ENCODE measurements at regions not wholly inside any gene's neighbourhood (a gene's known extent, or its start where the extent isn't known, plus 50 kb on each side); places are given as distances from the start of the nearest gene placed in this dataset.
"Not testable (repeated sequence)": the region's sequence is repeated elsewhere in the genome, so short reads cannot be mapped to it uniquely, and the experiment has no call there.

GRCh38 chr4:30511751-30512150 is 208.4 kb upstream of the PCDH7 start:
- ATAC-seq (ENCODE audit: low read depth in 2 of 2) (no peak), DNase-seq (no peak)
- Mint-ChIP-seq H3K27me3 (no peaks in the 10 kb centered on the region), H3K36me3 (no peaks in the 10 kb centered on the region), H3K4me1 (no peaks in the 10 kb centered on the region), H3K9me3 (peaks cover 0 to 2% (median 0%) of the 10 kb centered on the region in 7 donors), H3K4me3 (no peak overlapping the region), H3K27ac (no peak overlapping the region)

GRCh38 chr4:30518211-30518610 is 202.0 kb upstream of the PCDH7 start:
- H3K27ac Mint-ChIP-seq: no peak overlapping the region
- no peaks in the 10 kb centered on the region for H3K27me3 Mint-ChIP-seq
- DNase-seq (no peak), ATAC-seq (ENCODE audit: low read depth in 2 of 2) (no peak)
- H3K36me3 Mint-ChIP-seq: no peaks in the 10 kb centered on the region
- no peaks in the 10 kb centered on the region for H3K4me1 Mint-ChIP-seq
- no peak overlapping the region for H3K4me3 Mint-ChIP-seq
- peaks cover 0 to 10% (median 4%) of the 10 kb centered on the region in 7 donors for H3K9me3 Mint-ChIP-seq

- no peak overlapping the region for H3K4me3 Mint-ChIP-seq
- ATAC-seq (ENCODE audit: low read depth in 2 of 2): no peak
- H3K9me3 Mint-ChIP-seq: peaks cover 0 to 12% (median 0%) of the 10 kb centered on the region in 7 donors
- H3K27me3 Mint-ChIP-seq: no peaks in the 10 kb centered on the region
- no peak for DNase-seq
- H3K27ac Mint-ChIP-seq: no peak overlapping the region
- H3K36me3 Mint-ChIP-seq: no peaks in the 10 kb centered on the region
- H3K4me1 Mint-ChIP-seq: no peaks in the 10 kb centered on the region
These were observed 194.4 kb upstream of the PCDH7 start for GRCh38 chr4:30525662-30526315.

- Mint-ChIP-seq H3K36me3 (no peaks in the 10 kb centered on the region), H3K4me1 (no peaks in the 10 kb centered on the region), H3K27me3 (no peaks in the 10 kb centered on the region), H3K27ac (no peak overlapping the region), H3K9me3 (peaks cover 0 to 13% (median 4%) of the 10 kb centered on the region in 7 donors), H3K4me3 (no peak overlapping the region)
- DNase-seq: no peak
- ATAC-seq (ENCODE audit: low read depth in 2 of 2): no peak
These were observed 184.9 kb upstream of the PCDH7 start for GRCh38 chr4:30535255-30535654.

GRCh38 chr4:30536231-30536630 is 183.9 kb upstream of the PCDH7 start:
- no peak for ATAC-seq (ENCODE audit: low read depth in 2 of 2)
- Mint-ChIP-seq H3K27ac (no peak overlapping the region), H3K9me3 (peaks cover 0 to 14% (median 4%) of the 10 kb centered on the region in 7 donors), H3K36me3 (no peaks in the 10 kb centered on the region), H3K27me3 (no peaks in the 10 kb centered on the region), H3K4me1 (no peaks in the 10 kb centered on the region), H3K4me3 (no peak overlapping the region)
- DNase-seq: no peak

- Mint-ChIP-seq H3K9me3 (peaks cover 0 to 14% (median 4%) of the 10 kb centered on the region in 7 donors), H3K27ac (no peak overlapping the region), H3K4me3 (no peak overlapping the region), H3K4me1 (no peaks in the 10 kb centered on the region), H3K27me3 (no peaks in the 10 kb centered on the region), H3K36me3 (no peaks in the 10 kb centered on the region)
- ATAC-seq (ENCODE audit: low read depth in 2 of 2): no peak
- DNase-seq: no peak
These were observed 182.7 kb upstream of the PCDH7 start for GRCh38 chr4:30537456-30537855.

- Mint-ChIP-seq H3K9me3 (peaks cover 0 to 14% (median 4%) of the 10 kb centered on the region in 7 donors), H3K4me1 (no peaks in the 10 kb centered on the region), H3K27me3 (no peaks in the 10 kb centered on the region), H3K4me3 (no peak overlapping the region), H3K36me3 (no peaks in the 10 kb centered on the region), H3K27ac (no peak overlapping the region)
- DNase-seq: no peak
- no peak for ATAC-seq (ENCODE audit: low read depth in 2 of 2)
These were observed 181.4 kb upstream of the PCDH7 start for GRCh38 chr4:30538794-30539193.

GRCh38 chr4:30543057-30543456 is 177.1 kb upstream of the PCDH7 start:
- no peak for ATAC-seq (ENCODE audit: low read depth in 2 of 2)
- Mint-ChIP-seq H3K4me1 (no peaks in the 10 kb centered on the region), H3K9me3 (peaks cover 0 to 9% (median 6%) of the 10 kb centered on the region in 7 donors), H3K27ac (no peak overlapping the region), H3K4me3 (no peak overlapping the region), H3K36me3 (no peaks in the 10 kb centered on the region), H3K27me3 (no peaks in the 10 kb centered on the region)
- DNase-seq: no peak

- DNase-seq (no peak), ATAC-seq (ENCODE audit: low read depth in 2 of 2) (no peak)
- H3K4me1 Mint-ChIP-seq: no peaks in the 10 kb centered on the region
- peaks cover 0 to 12% (median 5%) of the 10 kb centered on the region in 7 donors for H3K9me3 Mint-ChIP-seq
- no peaks in the 10 kb centered on the region for H3K36me3 Mint-ChIP-seq
- no peaks in the 10 kb centered on the region for H3K27me3 Mint-ChIP-seq
- no peak overlapping the region for H3K4me3 Mint-ChIP-seq
- no peak overlapping the region for H3K27ac Mint-ChIP-seq
These were observed 167.0 kb upstream of the PCDH7 start for GRCh38 chr4:30553151-30553550.

- H3K4me1 Mint-ChIP-seq: no peaks in the 10 kb centered on the region
- no peak overlapping the region for H3K4me3 Mint-ChIP-seq
- no peak for DNase-seq
- H3K27ac Mint-ChIP-seq: no peak overlapping the region
- no peaks in the 10 kb centered on the region for H3K27me3 Mint-ChIP-seq
- H3K9me3 Mint-ChIP-seq: peaks cover 0 to 12% (median 5%) of the 10 kb centered on the region in 7 donors
- no peaks in the 10 kb centered on the region for H3K36me3 Mint-ChIP-seq
- no peak for ATAC-seq (ENCODE audit: low read depth in 2 of 2)
These were observed 166.5 kb upstream of the PCDH7 start for GRCh38 chr4:30553706-30554105.

GRCh38 chr4:30555775-30556174 is 164.4 kb upstream of the PCDH7 start:
- Mint-ChIP-seq H3K27me3 (no peaks in the 10 kb centered on the region), H3K9me3 (peaks cover 0 to 19% (median 2%) of the 10 kb centered on the region in 7 donors), H3K27ac (no peak overlapping the region), H3K4me1 (no peaks in the 10 kb centered on the region), H3K36me3 (no peaks in the 10 kb centered on the region), H3K4me3 (no peak overlapping the region)
- ATAC-seq (ENCODE audit: low read depth in 2 of 2) (no peak), DNase-seq (no peak)

- ATAC-seq (ENCODE audit: low read depth in 2 of 2): no peak
- H3K27ac Mint-ChIP-seq: no peak overlapping the region
- no peaks in the 10 kb centered on the region for H3K27me3 Mint-ChIP-seq
- no peaks in the 10 kb centered on the region for H3K36me3 Mint-ChIP-seq
- no peak overlapping the region for H3K4me3 Mint-ChIP-seq
- no peaks in the 10 kb centered on the region for H3K4me1 Mint-ChIP-seq
- DNase-seq: no peak
- peaks cover 2 to 24% (median 6%) of the 10 kb centered on the region in 7 donors for H3K9me3 Mint-ChIP-seq
These were observed 160.7 kb upstream of the PCDH7 start for GRCh38 chr4:30559481-30559880.

GRCh38 chr4:30586850-30587249 is 133.3 kb upstream of the PCDH7 start:
- Mint-ChIP-seq H3K27me3 (no peaks in the 10 kb centered on the region), H3K4me3 (no peak overlapping the region), H3K36me3 (no peaks in the 10 kb centered on the region), H3K4me1 (no peaks in the 10 kb centered on the region), H3K27ac (no peak overlapping the region), H3K9me3 (peaks cover 0 to 9% (median 5%) of the 10 kb centered on the region in 7 donors)
- DNase-seq (no peak), ATAC-seq (ENCODE audit: low read depth in 2 of 2) (no peak)

- not testable (repeated sequence) for H3K27ac Mint-ChIP-seq
These were observed 130.5 kb upstream of the PCDH7 start for GRCh38 chr4:30589669-30590068.

More at GRCh38 chr4:30589669-30590068, 130.5 kb upstream of the PCDH7 start:
- not testable (repeated sequence) for H3K4me1 Mint-ChIP-seq; H3K27me3 Mint-ChIP-seq; ATAC-seq (ENCODE audit: low read depth in 2 of 2); H3K9me3 Mint-ChIP-seq; H3K36me3 Mint-ChIP-seq; DNase-seq; H3K4me3 Mint-ChIP-seq

All from naive B cell (primary cell).